SIG-M5 treated with dmso at 0.1 percent for 504 hours (cell line): ENCODE measurements at regions not wholly inside any gene's neighbourhood (a gene's known extent, or its start where the extent isn't known, plus 50 kb on each side); places are given as distances from the start of the nearest gene placed in this dataset.
"Not testable (repeated sequence)": the region's sequence is repeated elsewhere in the genome, so short reads cannot be mapped to it uniquely, and the experiment has no call there.

ENCODE experiments used
- DNase-seq: peaks from one replicate; lab custom pipeline; 2025; ENCODE audit not compliant: unreplicated experiment; lab: John Stamatoyannopoulos, UW

DNA sequence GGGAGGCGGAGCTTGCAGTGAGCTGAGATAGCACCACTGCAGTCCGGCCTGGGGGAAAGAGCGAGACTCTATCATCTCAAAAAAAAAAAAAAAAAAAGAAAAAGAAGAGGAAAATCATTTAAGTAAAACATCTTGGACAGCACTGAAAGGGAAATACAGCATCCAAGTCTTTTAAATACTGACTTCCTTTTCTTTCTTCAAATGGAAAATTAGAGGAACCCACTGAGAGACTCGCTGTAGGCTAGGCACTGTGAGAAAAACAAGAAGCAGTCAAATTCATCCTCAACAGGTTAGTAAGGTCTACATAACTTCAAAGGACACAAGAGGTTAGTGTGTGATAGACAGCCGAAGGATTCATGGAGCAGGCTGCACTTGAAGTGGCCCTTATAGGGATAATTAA is 243.7 kb downstream of the BLID start:
- DNase-seq = no peak

DNA sequence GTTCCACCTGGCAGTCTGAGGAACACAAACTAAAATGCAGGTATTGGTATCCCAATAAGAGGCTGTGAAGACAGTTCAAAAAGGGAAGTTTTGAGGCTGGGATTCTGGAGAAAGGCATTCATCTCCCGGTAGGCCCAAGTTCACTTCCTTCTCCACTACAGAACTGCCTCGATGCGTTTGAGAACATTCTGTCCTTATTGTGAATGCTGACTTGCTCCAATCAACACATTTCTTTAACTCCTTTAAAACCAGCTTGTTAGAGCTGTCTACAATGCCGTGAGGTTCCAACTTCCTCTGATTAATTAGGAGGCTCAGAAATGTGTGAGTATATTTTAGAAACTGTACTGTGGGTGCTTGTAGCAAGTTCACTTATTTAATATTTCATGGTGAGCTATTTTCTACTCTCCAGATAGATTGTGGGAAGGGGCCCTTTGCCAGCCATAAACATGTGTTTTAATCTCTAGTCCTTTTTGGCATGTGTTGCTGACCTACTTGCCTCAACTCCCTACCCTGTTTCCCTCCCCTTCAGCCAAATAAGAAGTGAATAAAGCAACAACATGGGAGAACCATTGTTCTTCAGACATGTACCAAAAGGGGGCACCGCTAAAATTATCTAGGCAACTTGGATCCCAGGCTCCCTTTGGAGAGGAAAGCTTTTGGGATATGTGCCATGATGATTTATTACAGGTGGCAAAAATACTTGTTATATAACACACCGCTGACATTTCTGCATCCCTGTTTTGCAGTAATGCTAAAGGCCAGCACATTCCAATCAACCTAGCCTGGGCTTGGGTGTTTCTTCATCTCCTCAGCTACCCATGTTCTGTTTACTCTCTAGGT is 245.6 kb downstream of the BLID start:
- no peak for DNase-seq

DNA sequence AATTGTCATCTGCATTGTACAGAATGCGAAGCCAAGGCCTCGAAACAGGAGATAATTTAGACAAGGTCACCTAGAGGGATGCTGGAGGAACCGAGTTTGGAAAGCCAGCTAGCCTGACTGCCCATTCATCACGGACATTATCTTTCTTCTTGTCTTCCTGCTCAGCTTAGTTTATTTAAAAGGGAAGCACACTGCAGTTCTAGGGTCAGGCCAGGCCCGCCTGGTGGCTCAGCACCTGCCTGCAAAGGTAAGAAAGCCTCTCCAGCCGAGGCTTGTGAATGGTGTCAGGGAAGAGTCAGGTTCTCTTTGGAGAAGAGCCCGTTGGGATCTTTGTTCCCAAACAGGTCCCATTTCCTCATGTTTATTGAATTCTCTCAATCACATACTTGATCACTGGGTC is 246.5 kb downstream of the BLID start:
- DNase-seq = no peak

DNA sequence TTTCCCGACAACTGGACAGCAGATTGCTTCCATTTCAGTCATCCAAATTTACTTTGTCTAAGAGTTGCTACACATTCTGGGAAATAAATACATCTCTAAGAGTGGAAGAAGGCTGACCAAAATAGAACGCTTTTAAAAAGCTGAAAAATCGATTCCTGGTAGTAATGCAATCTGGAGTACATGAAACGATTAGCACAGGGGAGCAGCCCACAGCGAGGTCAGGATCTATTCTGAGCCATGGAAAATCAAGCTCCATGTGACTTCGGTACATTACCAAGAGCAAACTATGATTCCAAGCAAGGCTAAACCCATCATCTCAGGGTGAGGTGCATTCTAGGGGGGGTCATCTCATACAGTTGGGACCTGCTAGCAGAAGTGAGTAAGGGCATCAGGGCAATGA is 249.3 kb downstream of the BLID start:
- DNase-seq = no peak

DNA sequence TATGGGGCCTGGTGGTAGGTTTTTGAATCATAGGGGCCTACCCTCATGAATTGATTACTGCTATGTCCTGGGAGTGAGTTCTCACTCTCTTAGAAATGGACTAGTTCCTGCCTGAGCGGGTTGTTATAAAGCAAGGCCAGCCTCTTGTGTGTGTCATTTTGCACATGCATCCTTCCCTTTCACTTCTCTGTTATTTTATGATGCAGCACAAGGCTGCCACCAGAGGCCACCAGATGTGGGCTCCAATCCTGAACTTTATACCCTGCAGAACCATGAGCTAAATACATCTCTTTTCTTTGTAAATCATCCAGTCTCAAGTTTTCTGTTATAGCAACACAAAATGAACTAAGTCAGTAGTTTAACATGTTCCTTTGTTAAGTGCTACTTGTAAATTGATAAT is 251.4 kb downstream of the BLID start:
- DNase-seq = no peak

DNA sequence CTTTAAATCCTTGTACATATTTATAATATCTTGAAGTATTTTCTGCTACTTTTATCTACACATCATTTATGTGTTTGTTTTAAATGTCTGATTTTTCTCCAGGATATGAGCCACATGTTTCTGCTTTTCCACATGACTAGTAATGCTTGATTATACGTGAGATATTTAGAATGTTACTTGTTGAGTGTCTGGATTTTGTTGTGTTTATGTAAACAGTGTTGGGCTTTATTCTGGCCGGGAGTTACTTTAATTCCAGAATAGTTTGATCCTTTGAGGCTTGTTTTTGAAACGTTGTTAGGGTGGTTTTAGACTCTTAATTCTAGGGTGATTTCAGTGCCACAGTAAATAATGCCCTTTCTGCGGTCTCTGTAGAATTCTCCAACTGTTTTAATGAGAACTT is 252.9 kb downstream of the BLID start:
- DNase-seq = no peak

DNA sequence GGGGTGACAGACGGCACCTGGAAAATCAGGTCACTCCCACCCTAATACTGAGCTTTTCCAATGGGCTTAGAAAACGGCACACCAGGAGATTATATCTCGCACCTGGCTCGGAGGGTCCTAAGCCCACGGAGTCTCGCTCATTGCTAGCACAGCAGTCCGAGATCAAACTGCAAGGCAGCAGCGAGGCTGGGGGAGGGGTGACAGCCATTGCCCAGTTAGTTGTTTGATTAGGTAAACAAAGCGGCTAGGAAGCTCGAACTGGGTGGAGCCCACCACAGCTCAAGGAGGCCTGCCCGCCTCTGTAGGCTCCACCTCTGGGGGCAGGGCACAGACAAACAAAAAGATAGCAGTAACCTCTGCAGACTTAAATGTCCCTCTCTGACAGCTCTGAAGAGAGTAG is 260.9 kb downstream of the BLID start:
- DNase-seq = not testable (repeated sequence)

DNA sequence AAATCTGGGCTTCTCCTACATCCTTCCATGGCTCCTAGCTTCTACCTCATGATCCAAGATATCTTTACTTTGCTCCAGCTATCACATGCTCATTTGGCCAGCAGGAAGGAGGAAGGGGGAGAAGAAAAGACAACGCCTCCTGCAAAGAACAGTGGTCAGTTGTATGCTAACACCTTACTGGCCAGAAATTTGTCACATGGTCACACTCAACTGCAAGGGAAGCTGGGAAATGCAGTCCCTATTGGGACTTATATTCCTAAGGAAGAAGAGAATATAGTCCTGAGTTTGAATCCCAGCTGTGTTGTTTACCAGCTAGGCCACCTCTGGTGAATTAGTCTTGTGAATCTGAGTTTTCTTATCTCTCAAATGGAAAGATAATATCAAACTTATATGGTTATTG is 272.0 kb downstream of the BLID start:
- no peak for DNase-seq

DNA sequence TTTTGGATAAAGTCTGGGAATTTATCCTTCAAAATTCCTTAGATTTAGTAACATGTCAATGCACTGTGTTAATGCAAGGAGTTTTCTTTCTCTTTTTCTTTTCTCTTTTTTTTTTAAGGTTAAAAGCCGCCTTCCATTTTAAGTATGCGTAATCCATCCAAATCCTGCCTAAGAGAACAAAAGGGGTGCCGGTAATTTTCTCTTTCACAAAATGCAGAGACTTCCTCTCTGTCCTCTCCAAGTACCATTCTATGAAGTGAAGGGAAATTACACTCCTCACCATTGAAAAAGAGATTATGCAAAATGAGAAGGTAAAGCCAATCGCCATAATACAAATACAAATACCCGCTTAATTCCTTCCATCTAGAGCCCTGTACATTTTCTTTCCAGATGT is 273.8 kb downstream of the BLID start:
- DNase-seq = no peak

DNA sequence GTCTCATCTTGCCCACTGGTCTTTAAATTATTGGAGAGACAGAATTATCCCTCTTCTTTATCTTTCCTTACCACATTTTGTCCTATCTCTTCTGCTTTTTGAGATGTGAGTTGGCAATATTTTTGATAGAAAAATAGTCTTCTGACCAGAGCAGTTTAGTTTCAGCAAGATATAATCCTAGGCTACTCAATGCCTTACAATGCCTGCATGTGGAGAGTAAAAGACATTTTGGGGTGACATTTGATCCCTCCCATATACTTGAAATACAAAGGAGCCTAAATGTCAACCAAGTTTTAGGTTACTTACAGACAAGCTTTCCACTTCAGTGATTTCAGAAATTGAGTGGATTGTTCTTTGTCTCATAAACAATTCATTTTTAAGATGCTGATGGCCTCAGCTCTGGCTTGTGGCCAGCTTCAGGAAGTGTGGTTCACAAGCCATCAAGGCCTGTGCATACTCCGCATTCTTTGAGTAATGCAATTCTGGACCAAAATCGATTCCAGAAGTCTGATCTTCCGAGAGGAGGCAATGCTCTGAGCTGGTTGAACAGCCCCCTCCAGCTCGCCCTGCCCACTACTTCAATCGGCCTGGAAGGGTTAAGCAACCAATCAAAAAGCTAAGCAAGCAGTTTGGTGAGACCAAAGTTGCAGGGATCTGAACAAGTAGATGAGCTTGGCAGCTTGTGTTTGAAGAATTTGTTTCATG is 274.4 kb downstream of the BLID start:
- no peak for DNase-seq

DNA sequence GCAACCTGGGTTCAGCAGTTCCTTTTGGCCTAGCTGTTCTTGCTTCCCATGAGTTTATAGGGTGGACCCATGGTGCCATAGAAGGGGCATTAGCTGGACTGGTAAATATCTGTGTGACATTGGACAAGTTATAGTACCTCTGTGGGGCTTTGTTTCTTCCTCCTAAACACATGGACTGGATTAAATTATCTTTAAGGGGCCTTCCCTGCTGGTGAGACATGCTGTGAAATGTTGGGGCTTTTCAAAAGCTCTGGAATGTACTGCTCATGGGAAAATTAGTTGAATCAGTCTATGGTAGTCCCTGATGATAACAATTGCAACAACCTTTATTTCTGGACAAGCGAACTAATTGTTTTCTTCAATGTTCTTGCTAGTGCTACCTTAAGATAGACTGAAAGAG is 276.2 kb downstream of the BLID start:
- no peak for DNase-seq

DNA sequence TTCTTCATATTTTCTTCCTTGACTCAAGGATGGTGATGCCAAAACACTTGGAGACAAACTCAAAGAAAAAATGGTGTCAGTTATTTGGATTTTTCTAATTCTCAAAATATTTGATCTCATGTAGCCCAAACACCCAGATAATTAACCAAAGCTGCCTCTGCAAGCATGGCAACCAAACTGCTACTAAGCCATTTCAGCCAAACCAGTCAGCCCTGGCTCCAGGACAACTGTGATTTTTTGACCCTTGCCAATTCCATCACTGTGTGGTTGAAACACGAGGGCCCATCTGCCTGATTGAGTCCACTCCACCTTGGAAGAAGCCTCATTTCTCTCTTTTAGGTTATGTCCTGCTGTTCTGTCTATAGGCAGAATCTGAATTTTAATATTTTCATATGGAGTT is 277.4 kb downstream of the BLID start:
- no peak for DNase-seq

DNA sequence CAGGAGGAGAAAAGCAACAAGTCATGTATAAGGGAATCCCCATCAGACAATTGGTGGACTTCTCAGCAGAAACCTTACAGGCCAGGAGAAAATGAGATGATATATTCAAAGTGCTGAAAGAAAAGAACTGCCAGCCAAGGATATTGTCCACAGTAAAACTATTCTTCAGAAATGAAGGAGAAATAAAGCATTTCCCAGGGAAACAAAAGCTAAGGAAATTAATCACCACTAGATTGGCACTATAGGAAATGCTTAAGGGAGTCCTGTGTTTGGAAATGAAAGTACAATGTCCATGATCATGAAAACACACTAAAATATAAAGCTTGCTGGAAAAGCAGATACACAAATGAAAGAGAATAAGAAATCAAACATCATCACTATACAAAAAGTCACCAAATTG is 282.0 kb downstream of the BLID start:
- DNase-seq = no peak

DNA sequence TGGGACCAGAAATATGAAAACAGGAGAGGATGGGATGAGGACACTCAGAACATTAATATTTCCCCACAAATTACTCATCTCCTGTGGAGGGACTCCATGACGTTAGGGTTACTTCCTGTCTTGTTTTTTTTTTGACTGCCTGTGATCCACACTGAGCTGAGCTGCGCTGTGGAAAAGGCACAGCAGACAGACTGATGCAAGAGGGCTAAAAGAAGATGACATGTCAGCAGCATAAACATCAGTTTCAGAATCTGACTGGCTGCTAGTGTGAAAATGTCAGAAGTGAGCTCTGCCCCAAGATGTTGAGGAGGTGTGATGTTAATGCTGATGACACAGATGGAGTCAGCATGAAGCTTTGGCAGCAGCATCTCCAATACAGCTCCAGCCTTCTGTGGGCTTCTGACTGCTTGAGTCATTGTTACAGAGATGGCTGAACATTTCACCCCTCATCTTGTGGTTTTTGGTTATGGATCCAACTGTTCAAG is 286.8 kb downstream of the BLID start:
- DNase-seq = no peak

DNA sequence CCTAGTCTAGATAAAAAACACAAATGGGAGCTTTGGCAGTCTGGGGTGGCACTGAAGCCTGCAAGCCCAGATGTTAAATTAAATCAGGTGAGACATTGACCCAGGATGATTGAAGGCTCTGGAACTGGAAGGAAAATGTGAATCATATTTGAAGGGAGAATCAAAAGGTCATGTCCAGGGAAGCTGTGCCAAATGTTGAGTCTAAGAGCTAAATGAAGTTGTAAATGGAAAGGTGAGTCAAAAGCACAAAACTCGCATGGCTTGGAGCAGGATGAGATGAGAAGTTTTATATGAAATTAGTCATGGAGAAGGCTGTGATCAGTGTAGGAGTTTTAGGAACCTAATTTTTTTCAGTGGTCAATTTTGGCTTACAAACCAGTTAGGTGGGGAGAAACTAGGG is 301.1 kb downstream of the BLID start:
- no peak for DNase-seq

DNA sequence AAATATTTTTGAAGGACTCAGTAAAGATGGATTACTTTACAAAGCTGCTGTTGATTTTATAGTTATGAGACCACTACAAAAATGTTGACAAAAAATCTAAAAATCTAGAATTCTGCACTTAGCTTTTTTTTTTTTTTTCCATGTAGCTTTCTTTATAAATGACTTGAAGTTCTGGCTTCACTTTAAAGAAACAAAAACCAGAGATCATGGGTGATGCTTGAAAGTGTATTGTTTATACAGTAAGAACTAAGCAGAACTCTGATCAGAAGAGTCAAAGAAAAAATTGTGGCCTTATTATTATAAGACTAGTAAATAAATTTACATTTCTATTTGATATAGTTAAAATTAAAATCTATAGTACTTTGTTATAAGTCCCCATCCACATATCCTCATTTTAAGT is 301.7 kb downstream of the BLID start:
- DNase-seq = no peak

DNA sequence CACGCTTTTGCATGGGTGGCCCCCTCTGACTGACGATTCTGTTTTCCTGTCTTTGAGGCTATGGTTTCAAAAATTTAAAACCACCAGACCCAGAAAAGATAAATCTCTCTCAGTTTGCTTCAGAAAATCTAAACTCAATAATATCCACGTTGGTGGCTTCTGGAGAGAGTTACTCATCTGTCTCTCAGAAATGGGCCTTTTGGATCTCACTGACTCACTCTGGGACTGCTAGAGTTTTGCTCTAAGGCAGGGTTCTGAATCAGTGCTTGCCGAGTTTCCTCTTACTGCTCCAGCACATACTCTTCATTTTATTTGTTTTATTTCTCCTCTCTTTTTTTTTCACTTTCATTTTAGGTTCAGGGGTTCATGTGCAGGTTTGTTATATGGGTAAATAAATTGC is 305.7 kb downstream of the BLID start:
- DNase-seq = no peak

DNA sequence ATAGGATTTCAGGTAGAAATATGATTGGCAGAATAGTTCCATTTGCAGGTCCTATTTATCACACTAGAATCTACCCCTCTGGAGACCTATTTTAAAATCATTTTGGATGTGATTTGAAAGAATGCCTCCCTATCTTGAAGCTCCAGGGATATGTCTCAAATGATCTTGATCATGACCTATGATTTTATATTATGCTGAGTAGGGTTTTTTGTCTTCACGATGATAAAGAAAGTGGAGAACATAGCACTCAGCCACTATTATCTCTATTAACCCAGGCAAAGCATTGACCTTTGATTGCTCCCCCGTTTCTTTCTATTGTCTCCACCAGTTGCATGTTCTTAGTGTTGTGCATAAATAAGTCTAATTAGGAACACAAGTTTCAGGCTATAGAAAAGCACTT is 307.9 kb downstream of the BLID start:
- no peak for DNase-seq

DNA sequence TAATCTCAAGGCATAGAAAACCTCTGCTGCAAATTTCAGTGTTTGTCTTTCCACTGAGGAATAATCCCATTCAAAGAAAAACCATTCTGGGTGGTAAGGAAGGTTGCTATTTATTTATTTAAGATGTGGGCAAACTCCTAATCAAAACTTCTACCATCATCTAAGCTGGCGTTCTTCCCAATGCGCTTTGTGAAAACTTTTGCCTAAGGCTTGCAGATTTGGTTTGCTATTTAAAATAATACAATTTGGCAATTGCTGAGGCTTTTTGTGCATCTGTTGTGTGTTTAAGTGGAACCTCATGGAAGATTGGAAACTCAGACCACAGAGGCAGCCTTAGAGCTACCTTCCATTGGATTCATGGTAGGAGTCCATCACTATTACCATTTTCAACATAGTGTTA is 309.0 kb downstream of the BLID start:
- DNase-seq = no peak

DNA sequence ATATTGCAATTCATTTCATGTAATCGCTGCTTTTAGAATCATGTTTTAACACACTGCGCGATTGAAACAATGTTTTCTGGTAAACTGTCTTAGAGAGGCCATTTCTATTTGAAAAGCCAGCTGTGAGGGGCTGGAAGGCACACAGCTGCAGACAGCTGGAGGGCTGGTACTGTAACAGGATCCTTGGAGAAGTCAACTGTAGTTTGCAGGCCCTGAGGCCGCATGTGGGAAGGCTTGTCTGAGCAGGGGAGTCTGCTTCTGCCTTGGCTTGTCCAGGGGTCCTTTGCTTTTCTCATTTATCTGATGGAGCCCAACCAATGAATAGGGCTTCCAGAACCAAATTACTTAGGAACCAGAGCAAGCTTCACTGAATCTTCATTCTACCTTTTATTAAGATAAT is 313.5 kb downstream of the BLID start:
- DNase-seq = no peak

DNA sequence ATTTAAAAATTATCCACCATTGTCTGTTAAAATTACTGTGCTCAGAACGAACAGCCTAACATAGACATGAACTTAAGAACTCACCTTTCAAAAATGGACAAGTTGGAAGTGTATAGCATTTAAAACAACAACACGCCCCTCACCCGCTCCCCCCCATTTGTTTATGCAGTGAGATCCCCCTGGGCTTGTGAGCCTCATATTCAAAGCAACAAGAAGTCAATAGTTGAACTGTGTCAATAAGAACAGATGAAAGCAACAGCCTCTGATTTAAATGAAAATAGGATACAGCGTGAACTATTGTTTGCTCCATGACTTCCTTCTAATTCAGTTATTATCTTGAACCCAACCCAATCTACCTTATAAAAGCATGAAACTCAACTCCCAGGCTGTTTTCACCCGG is 314.2 kb downstream of the BLID start:
- DNase-seq = no peak

DNA sequence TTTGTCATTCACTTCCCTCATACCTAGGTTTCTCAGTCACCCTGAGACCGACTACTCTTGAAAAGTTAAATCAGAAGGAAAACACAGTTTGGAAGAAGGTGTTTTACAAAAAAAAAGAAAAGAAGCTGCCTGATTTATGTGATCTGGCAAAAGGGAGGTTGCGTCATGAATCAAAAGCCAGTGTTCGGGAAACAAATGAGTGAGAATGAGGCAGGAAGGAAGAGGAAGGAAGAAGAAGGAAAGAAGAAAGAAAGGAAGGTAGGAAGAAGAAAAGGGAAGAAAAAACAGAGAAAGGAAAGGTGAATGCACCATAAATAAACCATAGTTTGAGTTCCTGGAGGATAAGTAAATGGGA is 314.6 kb downstream of the BLID start:
- no peak for DNase-seq
